K562 (cell line): ENCODE measurements at regions not wholly inside any gene's neighbourhood (a gene's known extent, or its start where the extent isn't known, plus 50 kb on each side); places are given as distances from the start of the nearest gene placed in this dataset.

Source experiments
- BCLAF1 ChIP-seq, 2 experiments: fragments of 450-650 bp in 1 of 2; IDR thresholded peaks; 2 replicates each; pipeline ENCODE4 v1.6.1; 2011 to 2017; ENCODE audit warnings: low read depth in 2 of 2, antibody characterized with exemption in 1 of 2, borderline replicate concordance in 1 of 2, low read length in 1 of 2, mild to moderate bottlenecking in 1 of 2, mixed read lengths in 1 of 2; ENCODE audit not compliant: control insufficient read depth in 1 of 2
- CBFA2T3 ChIP-seq: fragments of 450-650 bp; IDR thresholded peaks from 2 replicates; pipeline ENCODE4 v1.6.1; 2017
- E2F5 ChIP-seq: sonication (generic); formaldehyde crosslinking; IDR thresholded peaks from 2 replicates; pipeline ENCODE4 v1.8.0; 2022; ENCODE audit warnings: mild to moderate bottlenecking, missing genetic modification reagents
- MEF2D ChIP-seq: conservative IDR thresholded peaks from 2 replicates; pipeline ENCODE4 v1.6.1; 2016; ENCODE audit warnings: low read depth, missing genetic modification characterization, missing compliant biosample characterization
- NFRKB ChIP-seq: fragments of 450-650 bp; IDR thresholded peaks from 2 replicates; pipeline ENCODE4 v1.6.1; 2016; ENCODE audit warnings: low read depth
- SREBF2 ChIP-seq: sonication (generic); formaldehyde crosslinking; IDR thresholded peaks from 2 replicates; pipeline ENCODE4 v1.4.0; 2020; ENCODE audit warnings: mild to moderate bottlenecking, missing genetic modification reagents

GRCh38 chr7:18086165-18087025 lies 58.7 kb upstream of the PRPS1L1 start (continued):
- TF ChIP-seq BCLAF1 (IDR thresholded peaks at IDR 0.05; ENCODE audit: borderline replicate concordance in 1 of 2, control insufficient read depth in 1 of 2, low read depth in 2 of 2, low read length in 1 of 2) (no peak), CBFA2T3 (no peak), SREBF2 (no peak), MEF2D (tag) (no peak), NFRKB (no peak), E2F5 (no peak)
